ENCODE measurements at regions not wholly inside any gene's neighbourhood (a gene's known extent, or its start where the extent isn't known, plus 50 kb on each side); places are given as distances from the start of the nearest gene placed in this dataset.
"Not testable (repeated sequence)": the region's sequence is repeated elsewhere in the genome, so short reads cannot be mapped to it uniquely, and the experiment has no call there.

DNA sequence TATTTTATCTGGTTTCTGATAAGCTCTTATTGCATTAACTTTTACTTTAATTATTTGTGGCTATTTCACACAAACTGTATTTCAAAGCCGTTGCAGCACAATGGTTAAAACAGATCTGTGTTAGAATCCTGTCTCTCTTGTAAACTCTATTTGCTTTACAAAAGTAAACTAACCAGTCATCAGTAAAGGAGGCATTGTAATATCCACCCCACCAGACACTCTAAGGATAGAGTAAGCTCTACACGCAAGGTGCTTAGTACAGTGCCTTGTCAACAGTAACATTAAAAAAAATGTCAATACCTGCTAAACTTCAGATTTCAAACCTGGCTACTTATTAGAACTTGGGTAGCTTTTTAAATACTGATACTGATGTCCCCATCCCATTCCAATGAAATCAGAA is 228.4 kb downstream of the RCHY1 start:
- TF ChIP-seq CTCF (IDR thresholded peaks at IDR 0.05) (no peak), POLR2A (IDR thresholded peaks at IDR 0.05) (no peak)
- Histone ChIP-seq H3K36me3 (replicated peaks in 1 of 2; ENCODE audit: insufficient read depth in 1 of 2, low read depth in 2 of 2) (no peaks in the 10 kb centered on the region), H3K4me1 (no peaks in the 10 kb centered on the region), H3K4me3 (no peak overlapping the region), H3K27ac (no peak overlapping the region), H3K27me3 (no peaks in the 10 kb centered on the region), H3K9me3 (no peaks in the 10 kb centered on the region)
- no peak for DNase-seq
- 63 to 77% methylated on average over 2 of the region's 2 CpGs for WGBS, 2 donors
- intact Hi-C loops (cut with DNase I) = no loop called here
- no peak for ATAC-seq

DNA sequence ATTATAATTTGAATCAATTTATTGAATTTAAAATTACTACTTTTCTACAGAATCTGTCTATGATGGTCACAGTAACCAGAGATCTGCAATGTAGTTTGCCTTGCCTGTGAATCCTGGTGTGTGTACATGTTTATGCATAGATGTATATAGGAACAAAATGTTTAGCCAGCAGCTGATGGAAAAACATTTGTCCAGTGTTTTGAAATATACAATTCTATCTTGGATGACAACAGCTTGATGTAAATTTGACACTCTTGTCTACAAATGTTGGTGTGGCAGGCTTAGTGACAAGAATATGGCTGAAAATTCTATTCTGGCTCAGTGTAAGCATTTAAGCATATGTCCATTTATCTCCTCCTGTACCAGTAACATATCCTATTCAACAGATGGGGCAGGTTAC is 229.4 kb downstream of the RCHY1 start:
- TF ChIP-seq CTCF (IDR thresholded peaks at IDR 0.05) (no peak), POLR2A (IDR thresholded peaks at IDR 0.05) (no peak)
- ATAC-seq (no peak), DNase-seq (no peak)
- no peaks in the 10 kb centered on the region for H3K4me1 ChIP-seq
- H3K9me3 ChIP-seq = no peaks in the 10 kb centered on the region
- intact Hi-C loops (cut with DNase I) = no loop called here
- no peaks in the 10 kb centered on the region for H3K36me3 ChIP-seq (replicated peaks in 1 of 2; ENCODE audit: insufficient read depth in 1 of 2, low read depth in 2 of 2)
- no peak overlapping the region for H3K27ac ChIP-seq
- H3K4me3 ChIP-seq = no peak overlapping the region
- no peaks in the 10 kb centered on the region for H3K27me3 ChIP-seq

- ATAC-seq; H3K27me3 ChIP-seq; H3K4me1 ChIP-seq; H3K27ac ChIP-seq; H3K36me3 ChIP-seq (replicated peaks in 1 of 2; ENCODE audit: insufficient read depth in 1 of 2, low read depth in 2 of 2); H3K9me3 ChIP-seq; H3K4me3 ChIP-seq; intact Hi-C loops (cut with DNase I); DNase-seq: not testable (repeated sequence)
- 70 to 74% methylated on average over 1 of the region's 1 CpG for WGBS, 2 donors
Measured at GRCh38 chr4:75280461-75280860, 233.7 kb downstream of the RCHY1 start.

GRCh38 chr4:75259306-75259705 is 254.9 kb downstream of the RCHY1 start:
- 47 to 60% methylated on average over 2 of the region's 2 CpGs for WGBS, 2 donors

GRCh38 chr4:75255261-75255660 is 258.9 kb downstream of the RCHY1 start:
- no peaks in the 10 kb centered on the region for H3K27me3 ChIP-seq
- no peak for DNase-seq
- no peak overlapping the region for H3K4me3 ChIP-seq
- H3K9me3 ChIP-seq = no peaks in the 10 kb centered on the region
- whole genome bisulfite sequencing, 2 donors = 62% methylated on average over 4 of the region's 4 CpGs
- no peak overlapping the region for H3K27ac ChIP-seq
- intact Hi-C loops (cut with DNase I) = no loop called here
- H3K36me3 ChIP-seq (replicated peaks in 1 of 2; ENCODE audit: insufficient read depth in 1 of 2, low read depth in 2 of 2) = no peaks in the 10 kb centered on the region
- TF ChIP-seq CTCF (IDR thresholded peaks at IDR 0.05) (no peak), POLR2A (IDR thresholded peaks at IDR 0.05) (no peak)
- H3K4me1 ChIP-seq = no peaks in the 10 kb centered on the region
- no peak for ATAC-seq

More at GRCh38 chr4:75259306-75259705, 254.9 kb downstream of the RCHY1 start:
- intact Hi-C loops (cut with DNase I) = no loop called here
- H3K4me1 ChIP-seq = no peaks in the 10 kb centered on the region
- TF ChIP-seq CTCF (IDR thresholded peaks at IDR 0.05) (no peak), POLR2A (IDR thresholded peaks at IDR 0.05) (no peak)
- no peaks in the 10 kb centered on the region for H3K9me3 ChIP-seq
- DNase-seq (no peak), ATAC-seq (no peak)
- H3K27ac ChIP-seq = no peak overlapping the region
- no peak overlapping the region for H3K4me3 ChIP-seq
- H3K27me3 ChIP-seq = no peaks in the 10 kb centered on the region
- H3K36me3 ChIP-seq (replicated peaks in 1 of 2; ENCODE audit: insufficient read depth in 1 of 2, low read depth in 2 of 2) = no peaks in the 10 kb centered on the region

Data from body of pancreas (tissue), 4 donors.